C1 segment of cervical spinal cord (tissue), 14 donors: ENCODE measurements at regions not wholly inside any gene's neighbourhood (a gene's known extent, or its start where the extent isn't known, plus 50 kb on each side); places are given as distances from the start of the nearest gene placed in this dataset.
A peak's percentile ranks its signal among the peaks of the same experiment; 100 is the strongest.

Experiments
- DNase-seq, 14 donors: peaks; one replicate each; lab custom pipeline; 2025; lab: John Stamatoyannopoulos, UW

DNA sequence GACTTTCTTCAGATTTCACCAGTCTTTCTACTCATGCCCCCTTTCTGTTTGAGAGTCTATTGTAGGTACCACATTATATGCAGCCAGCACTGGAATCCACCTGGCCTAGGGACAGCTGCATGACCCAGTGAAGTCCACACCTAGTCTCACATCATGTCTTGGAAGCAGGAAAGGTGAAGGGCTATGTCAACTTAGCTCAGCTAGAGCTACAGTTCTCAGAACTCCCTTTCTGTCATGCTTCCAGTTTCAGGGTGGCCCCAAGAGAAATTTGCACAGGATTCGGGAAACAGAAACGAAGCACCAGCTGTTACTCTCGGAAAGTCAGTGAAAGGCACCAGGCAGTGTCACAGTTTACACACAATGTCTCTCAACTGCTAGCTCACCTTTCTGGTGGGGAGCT lies 51.6 kb upstream of the NLRP1 start:
- DNase-seq: no peak

DNA sequence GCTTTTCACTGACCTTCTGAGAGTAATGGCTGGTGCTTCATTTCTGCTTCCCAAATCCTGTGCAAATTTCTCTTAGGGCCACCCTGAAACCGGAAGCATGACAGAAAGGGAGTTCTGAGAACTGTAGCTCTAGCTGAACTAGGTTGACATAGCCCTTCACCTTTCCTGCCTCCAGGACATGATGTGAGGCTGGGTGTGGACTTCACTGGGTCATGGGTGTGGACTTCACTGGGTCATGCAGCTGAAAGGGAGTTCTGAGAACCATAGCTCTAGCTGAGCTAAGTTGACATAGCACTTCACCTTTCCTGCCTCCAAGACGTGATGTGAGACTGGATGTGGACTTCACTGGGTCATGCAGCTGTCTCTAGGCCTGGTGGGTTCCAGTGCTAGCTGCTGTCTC lies 54.3 kb upstream of the NLRP1 start:
- no peak for DNase-seq

DNA sequence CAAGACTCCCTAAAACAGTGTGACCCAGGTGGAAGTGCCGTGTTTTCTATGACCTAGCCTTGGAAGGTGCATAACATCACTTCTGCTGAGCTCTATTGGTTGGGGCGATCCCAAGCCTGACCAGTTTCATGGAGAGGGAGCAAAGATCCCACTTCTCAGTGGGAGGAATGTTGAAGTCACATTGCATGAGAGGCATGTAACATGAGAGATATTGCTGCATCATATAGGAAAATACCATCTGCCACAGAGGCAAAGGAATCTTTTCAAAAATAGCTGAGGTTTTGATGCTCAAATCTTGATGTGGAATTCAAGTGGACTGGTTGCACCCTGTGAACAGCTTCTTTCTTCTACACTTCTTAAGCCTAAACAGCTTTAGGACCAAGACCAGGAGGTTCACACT lies 56.4 kb upstream of the NLRP1 start:
- no peak for DNase-seq

DNA sequence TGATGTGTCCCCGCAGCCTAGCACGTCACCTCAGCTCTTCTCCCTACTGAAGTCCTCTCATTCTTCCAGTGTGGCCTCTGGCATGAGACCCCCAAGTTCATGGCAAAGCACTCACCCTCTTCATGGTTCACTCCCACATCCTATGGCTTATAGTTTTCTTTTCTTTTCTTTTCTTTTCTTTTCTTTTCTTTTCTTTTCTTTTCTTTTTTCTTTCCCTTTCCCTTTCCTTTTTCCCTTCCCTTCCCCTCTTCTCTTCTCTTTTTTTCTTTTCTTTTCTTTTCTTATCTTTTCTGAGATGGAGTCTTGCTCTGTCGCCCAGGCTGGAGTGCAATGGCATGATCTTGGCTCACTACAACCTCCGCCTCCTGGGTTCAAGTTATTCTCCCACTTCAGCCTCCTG lies 58.4 kb upstream of the NLRP1 start:
- no peak for DNase-seq

DNA sequence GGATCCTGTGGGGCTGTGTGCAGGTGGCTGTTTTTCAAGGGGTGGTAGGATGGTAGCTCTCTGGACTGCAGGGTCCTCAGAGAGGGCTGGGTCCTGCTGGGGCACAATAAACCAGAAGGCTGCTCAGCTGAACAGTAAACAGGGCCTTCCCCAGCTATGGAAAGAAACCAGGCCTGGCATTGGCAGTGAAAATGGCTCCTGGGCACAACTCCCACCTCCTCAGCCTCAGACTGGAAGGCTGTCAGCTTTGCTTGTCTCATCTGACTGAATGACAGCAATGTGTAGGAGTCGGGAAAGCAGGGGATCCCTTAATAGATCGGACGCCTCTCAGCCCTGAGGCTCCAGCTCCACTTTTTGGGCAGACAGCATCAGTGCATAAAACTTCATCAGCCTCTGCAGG lies 59.8 kb upstream of the NLRP1 start:
- DNase-seq: peak in 1 of 14 donors; percentile 2

DNA sequence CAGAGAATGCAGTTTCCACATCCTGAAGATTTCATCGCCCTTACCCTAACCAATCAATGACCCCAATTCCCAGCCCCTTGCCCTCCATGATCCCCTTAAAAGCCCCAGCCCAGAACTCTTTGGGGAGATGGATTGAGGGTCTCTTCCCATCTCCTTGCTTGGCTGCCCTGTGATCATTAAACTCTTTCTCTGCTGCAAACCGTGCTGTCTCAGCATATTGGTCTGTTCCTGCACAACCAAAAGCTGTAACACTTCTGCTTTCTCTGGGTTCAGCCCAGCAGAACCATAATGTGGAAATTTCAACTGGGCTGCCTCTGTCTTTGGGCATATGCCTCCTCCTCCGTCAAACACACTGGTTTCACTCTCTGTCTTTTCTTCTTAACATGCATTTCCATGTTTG lies 67.0 kb upstream of the NLRP1 start:
- no peak for DNase-seq

DNA sequence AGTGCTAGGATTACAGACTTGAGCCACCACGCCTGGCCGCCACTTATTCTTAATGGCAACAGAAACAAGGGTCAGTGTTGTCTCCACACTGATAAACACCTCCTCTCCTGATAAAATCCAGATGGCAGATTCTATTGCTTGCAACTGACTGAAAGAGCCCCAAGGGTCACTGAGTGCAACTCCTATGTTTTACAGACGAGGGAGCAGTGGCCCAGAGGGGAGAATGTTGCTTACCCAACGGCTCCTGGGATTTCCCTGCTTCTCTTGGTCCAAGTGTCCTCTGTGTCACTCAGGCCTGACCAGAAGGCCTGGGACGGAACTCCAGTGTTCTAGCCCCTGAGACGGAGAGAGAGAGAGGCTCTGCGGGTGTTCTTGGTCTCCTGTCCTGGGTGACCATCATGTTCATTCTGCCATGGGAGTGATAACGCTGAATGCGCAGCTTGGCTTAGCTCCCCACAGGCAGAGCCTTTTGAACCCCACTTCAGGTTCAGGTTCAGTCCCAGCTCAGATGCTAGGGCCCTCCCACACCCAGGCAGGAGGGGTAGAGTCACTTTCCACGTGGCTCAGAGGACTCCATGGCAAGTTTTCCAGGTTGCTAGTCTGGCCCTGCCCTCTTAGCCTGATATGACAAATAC lies 77.3 kb upstream of the NLRP1 start:
- no peak for DNase-seq

DNA sequence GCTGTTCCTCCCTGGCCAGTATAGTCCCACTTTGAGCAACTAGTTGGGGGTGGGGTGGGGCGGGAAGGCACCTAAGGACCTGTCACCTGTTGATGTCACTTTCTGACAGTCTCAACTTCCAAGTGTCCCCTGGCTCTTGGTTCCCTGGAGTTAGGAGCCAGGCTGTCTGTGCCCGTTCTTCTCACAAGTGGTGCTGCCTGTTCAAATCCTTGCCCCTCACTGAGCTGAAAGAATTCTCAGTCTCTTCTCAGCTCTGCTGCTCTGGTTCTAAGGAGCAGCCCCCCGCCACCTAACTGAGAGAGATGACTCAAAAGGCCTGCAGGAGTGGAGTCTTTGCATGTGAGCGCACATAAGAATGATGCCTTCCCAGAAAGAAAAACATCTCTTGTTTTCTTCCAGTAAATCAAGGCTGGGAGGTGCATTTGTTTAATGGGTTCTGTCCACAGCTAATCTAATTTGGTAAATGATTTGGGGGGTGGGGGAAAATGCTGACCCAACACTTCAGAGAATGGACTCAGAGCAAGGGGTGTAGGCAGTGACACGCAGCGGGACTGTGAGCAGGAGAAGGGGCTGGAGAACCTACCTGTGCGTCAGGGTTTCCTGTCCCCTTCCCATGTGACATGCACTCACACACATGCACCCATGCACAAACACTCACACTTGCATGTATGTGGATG lies 78.2 kb upstream of the NLRP1 start:
- no peak for DNase-seq

DNA sequence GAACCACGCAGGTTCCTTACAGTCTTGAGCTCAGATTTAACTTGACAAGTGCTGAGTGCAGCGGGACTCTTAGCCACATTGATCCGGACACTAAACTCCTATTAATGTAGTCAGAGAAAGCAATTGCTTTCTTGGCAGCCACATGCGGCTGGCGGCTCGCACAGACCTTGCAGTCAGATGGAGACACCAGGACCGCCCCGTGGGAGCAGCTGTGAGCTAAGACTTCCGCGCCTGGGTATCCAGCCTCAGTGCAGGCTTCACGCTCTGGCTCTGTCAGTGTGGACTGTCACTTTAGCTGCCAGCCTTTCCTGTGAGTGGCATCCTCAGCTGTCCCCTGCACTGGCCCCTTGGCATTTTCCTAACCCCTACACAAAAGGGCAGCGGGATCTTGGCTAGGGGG lies 80.9 kb upstream of the NLRP1 start:
- DNase-seq: peak in 2 of 14 donors; percentile 5 to 9

DNA sequence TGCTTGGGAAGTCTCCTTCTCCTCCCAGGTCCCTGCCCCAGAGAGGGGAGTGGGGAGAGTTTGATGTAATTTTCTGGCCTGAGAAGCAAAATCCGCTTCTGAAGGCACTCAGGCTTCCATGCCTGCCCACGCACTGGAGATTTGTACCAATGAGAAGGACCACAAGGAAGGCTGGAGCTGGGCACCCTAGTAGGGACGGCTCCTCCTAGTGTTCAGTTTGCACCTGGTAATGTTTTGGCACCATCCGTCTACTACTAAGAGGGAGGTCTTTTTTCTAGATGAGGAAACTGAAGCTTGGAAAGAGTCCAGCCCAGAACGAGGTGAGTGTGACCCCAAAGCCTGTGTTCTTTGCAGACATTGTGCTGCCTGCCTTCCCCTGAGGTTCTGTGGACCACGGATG lies 83.6 kb upstream of the NLRP1 start:
- DNase-seq: no peak

DNA sequence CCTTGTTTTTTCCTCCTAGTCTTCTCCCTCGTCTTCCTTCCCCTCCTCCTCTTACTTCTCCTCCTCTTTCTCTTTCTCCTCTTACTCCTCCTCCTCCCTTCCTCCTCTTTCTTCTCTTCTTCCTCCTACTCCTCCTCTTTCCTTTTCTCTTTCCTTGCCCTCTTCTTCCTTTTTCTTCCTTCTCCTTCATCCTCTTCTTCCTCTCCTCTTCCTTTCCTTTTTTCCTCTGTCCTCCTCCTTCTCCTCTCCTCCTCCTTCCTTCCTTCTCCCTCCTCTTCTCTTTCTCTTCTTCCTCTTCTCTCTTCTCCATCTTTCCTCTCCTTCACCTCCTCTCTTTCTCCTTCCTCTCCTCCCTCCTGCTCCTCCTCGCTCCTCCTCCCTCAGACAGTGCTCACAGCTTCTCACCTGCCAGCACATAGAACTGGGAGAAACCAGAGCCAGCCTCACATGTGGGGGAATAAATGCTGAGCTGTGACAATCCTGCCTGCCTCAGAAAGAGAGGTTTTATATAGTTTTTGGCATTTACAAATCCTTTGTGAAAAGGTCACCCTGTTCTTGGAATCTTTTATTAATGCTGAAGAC lies 84.3 kb upstream of the NLRP1 start:
- DNase-seq: no peak

DNA sequence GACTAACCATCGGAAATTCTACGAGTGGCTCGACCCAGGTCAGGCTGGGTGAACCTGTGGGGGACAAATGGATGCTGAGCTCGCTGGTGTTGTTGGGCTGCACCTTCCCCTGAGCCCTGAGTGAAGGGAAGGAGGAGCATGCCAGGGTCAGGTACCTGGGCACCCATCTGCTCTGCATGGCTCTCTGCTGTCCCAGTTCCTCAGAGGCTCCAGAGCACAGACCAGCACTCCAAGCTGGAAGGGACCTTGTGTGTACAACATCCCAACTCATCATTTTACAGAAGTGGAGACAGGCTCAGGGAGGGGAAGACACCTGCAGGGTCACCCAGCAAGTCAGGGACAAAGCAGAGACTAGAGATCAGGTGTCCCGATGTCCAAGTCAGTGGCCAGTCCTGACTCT lies 84.9 kb upstream of the NLRP1 start:
- DNase-seq: no peak

DNA sequence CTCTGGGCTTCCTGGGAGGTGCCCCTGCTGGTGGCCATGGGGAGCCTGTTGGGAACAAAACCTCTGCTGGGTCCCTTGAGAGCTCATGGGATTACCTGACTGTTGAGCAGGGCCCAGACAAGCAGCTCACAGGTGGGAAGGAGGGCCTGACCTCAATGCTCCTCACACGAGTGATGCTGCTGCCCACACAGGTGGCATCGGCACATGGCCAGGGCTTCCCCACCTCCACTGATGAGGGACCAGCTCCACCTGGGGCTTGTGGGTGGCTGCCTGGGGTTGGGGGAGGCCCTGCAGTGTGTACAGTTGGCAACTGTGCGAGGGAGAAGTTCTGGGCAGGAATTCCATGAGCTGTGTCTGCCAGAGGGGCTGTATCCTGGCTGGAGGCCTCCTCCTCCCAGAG lies 87.8 kb upstream of the NLRP1 start:
- no peak for DNase-seq

DNA sequence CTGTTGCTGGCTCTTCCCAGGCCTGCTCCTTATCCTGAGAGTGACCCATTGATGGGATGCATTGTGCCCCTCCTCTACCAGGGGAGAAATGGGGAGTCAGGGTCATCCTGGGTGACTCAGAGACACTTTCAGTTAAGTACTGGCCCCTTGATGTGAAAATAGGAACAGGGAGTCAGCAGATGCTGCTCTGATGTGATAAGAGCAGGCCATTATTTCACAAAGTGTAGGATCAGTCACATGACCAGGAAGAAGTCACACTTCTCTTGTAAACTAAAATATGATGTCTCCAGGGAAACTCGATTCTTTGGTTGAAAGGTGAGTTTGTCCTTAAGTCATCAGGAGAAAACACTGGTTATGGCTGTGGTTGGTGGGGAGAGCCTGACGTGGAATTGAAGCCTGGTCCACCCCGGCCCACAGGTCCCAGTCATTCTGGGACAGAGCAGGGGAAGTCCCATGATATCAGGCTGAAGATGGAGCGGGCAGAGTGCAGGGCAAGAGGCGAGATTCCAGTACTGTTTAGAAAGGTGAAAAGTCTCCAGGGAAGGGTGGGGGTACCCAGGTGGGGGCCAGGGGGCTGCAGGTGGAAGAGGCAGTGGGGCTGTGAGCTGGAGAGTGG lies 88.6 kb upstream of the NLRP1 start:
- no peak for DNase-seq

DNA sequence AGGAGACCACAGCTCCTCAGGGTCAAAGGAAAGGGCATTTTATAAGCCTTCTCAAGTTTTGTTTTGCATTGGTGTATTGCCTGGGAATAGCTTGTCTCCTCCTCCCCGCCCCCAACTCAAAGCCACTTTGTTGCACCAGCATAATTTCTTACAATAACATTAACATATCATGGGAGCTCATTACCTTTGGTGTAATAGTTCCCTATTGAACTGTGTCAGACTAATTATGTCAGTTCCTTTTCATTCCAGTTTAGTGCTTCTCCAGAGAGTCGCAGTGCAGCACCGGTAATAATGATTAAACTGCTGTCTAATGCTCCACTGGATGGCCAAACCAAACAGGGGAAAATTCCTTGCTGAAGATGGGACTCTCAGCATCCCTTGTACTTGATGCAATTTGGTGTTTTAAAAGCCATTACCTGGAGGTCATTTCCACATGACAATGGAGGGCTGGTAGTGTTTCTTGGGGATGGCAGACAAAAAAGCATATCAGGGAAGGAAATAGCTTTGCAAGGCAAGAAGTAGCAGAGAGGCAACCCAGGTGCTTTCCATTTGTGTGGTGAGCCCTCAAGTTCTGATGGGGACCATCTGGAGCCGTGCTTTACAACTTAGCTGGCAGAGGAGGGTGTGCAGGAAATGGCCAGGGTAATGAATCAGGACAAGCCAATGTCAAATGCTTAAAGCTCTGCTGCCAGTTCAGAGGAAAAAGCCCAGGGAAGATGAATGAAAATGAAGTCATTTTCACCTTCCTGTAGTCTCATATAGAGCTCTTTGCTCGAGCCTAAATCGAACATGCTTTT lies 91.5 kb upstream of the NLRP1 start:
- no peak for DNase-seq

DNA sequence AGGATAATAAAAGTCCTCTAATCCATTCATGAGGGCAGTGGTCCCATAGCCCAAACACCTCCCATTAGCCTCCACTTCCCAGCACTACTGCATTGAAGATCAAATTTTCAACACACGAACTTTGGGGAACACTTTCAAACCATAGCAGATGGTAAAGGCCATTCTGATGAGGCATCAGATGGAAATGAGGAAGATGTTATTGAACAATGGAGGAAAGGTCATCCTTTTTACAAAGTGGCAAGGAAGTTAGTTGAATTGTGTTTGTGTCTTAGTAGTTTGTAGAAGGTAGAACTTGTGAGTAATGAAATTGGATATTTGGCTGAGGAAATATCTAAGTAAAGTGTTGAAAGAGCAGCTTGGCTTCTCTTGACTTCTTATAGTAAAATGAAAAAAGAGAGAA lies 93.3 kb upstream of the NLRP1 start:
- DNase-seq: no peak

DNA sequence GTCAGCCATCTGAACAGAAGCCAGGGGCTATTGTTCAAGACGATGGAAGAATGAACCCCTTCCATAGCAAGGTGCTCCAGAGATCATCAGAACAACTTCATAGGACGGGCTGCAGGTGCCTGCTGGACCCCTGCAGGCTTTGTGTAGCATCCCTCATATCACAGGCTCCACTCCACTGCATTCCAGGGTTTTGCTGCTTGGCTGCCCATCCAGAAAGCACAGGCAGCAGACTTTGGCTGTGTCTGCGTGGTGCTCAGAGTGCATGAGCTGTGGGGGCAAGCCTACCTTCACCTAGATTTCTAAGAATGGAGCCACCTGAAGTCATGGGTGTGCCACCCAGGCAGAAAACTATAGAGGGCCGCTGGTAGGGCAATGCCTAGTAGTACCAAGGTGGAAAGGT lies 93.9 kb upstream of the NLRP1 start:
- DNase-seq: no peak

DNA sequence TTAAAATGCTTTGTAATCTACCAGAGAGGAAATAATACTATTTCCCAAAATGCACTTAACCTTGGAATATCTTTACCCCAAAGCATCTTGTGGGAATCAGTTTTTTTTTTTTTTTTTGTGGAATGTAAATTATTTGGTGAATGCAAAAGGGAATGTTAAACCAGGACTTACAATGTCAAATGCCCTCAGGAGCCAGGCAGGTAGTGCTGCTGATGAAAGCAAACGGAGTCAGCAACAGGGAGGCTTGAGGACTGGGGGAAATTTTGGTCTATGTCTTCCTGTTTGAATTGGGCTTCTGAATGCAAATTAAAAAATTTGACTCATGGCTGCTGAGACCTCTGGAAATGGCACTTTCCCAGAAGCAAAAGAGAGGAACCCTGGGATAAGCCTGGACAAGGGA lies 96.5 kb upstream of the NLRP1 start:
- DNase-seq: no peak

DNA sequence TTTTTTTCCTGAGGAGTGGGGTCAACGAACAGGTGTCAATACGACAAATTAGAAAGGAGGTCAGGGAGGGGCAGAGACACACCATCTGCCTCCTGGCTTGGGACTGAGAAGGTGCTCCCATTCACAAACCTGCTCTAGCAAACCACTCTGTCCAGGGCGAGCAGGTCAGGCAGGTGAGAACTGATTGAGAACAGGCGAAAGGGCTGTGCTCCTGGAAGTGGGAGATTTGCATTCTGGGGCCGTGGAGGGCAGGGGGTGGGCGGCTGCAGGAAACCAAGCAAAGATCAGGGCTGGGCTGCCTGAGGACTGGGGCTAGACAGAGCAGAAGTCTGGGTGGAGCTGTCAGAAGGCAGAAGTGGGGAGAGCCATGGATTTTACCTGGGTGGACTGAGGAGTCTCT lies 98.9 kb upstream of the NLRP1 start:
- peak in 1 of 14 donors; percentile 2 for DNase-seq

DNA sequence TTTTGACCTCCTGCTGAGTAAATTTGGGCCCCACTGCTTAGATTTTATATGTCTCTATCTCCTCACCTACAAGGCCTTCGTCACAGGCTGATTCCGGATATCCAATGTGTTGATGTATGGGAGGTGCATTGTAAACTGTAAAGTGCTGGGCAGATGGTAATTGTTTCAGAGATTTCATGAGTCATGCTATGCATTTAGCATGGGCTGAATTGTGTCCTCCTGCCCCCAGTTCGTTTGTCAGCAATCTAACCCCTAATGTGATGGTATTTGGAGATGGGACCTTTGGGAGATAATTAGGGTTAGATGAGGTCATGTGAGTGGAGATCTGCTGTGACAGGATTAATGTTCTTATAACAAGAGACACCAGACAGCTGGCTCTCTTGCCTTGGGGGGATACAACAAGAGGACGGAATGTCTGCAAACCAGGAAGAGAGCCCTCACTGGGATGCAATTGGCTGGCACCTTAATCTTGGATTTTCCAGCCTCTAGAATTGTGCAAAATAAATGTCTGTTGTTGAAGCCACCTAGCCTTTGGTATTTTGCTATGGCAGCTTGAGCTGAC lies 101.8 kb upstream of the NLRP1 start:
- no peak for DNase-seq

DNA sequence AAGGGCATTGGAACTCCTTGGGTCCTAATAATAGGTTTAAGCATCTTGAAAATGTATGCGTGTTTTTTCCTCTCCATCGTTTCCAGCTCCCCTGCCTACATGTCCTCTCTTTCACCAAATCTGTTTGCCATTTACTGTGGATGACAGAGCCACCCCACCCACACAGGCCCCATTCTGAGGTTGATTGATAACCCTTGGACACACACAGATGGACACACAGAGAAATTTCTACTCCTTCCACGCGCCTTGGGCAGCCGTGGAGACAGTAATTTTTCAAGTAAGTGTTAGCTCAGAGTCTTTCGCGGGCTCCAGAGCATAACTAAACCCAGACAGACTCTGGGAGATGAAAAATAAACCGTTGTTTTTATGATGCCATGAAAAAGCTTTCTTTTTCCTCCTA lies 103.3 kb upstream of the NLRP1 start:
- DNase-seq: no peak

DNA sequence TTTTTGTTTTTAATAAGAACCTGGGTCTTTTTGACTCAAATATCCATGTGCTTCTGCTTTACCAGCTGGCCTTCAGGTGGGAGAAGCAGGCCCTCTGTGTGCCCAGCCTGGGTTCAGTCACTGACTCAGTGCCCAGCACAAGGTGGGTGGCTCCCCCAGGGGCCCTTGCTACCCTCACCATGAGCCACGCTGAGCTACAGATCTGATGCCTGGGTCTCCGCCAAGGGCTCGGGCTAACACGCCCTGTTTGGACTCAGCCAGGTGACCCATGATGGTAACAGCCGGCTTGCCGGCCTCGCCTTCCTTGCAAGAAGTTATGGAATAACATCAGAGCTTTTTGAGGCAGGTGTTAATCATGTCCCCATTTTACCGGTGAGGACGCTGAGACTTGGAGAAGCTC lies 109.5 kb upstream of the NLRP1 start:
- DNase-seq: no peak
